ENCODE measurements at regions not wholly inside any gene's neighbourhood (a gene's known extent, or its start where the extent isn't known, plus 50 kb on each side); places are given as distances from the start of the nearest gene placed in this dataset.
"Not testable (repeated sequence)": the region's sequence is repeated elsewhere in the genome, so short reads cannot be mapped to it uniquely, and the experiment has no call there.

DNA sequence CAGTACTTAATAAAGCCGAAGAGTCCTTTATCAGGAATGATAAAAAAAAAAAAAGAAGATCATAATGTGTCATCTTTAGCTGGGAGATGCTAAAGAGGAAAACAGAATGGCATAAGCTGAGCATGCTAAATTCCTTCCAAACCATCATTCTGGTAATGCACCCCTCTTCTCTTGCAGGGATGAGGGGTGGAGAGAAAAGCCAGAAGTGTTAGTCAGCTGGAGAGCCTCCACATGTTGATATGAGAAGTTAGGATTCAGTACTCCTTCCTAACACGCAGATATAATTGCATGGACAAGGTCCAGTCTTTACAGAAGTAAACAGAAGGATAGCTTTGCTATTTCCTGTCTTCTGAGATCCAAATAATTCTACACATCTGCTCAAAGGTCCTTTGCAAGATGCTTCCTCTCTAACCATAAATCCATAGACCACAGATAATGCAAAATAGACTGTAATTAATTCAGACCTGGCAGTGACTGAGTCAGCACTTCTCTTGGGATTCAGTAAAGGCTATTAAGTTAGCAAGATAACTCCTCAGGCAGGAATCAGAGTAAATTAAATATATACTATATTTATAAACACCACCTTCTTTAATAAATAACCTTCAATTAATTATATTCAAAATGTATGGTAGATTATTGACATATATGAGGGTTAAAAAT is 930.0 kb upstream of the KLHL29 start:
- no peak for DNase-seq (ENCODE audit: low read depth in 2 of 2)
- no peak for TF ChIP-seq EZH2 (IDR thresholded peaks at IDR 0.05; ENCODE audit: low read length, missing control alignments)
- TF ChIP-seq, protein P1, sequence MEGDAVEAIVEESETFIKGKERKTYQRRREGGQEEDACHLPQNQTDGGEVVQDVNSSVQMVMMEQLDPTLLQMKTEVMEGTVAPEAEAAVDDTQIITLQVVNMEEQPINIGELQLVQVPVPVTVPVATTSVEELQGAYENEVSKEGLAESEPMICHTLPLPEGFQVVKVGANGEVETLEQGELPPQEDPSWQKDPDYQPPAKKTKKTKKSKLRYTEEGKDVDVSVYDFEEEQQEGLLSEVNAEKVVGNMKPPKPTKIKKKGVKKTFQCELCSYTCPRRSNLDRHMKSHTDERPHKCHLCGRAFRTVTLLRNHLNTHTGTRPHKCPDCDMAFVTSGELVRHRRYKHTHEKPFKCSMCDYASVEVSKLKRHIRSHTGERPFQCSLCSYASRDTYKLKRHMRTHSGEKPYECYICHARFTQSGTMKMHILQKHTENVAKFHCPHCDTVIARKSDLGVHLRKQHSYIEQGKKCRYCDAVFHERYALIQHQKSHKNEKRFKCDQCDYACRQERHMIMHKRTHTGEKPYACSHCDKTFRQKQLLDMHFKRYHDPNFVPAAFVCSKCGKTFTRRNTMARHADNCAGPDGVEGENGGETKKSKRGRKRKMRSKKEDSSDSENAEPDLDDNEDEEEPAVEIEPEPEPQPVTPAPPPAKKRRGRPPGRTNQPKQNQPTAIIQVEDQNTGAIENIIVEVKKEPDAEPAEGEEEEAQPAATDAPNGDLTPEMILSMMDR (conservative IDR thresholded peaks at IDR 0.05 in 1 of 2, IDR thresholded peaks at IDR 0.05 in 1 of 2; ENCODE audit: low read depth in 1 of 2, low read length in 2 of 2), result no peak
- H3K9me3 ChIP-seq (ENCODE audit: control insufficient read depth, insufficient read depth, low read depth, low read length), result no peaks in the 10 kb centered on the region
- H3K36me3 ChIP-seq (ENCODE audit: control insufficient read depth, insufficient read depth, low read length), result no peaks in the 10 kb centered on the region
- H3K4me2 ChIP-seq (ENCODE audit: extremely low read depth, insufficient read depth, low read length), result no peak overlapping the region
- no peak overlapping the region for H3K4me3 ChIP-seq (replicated peaks in 1 of 4; ENCODE audit: control extremely low read depth in 1 of 4, insufficient read depth in 1 of 4, low read depth in 3 of 4, low read length in 4 of 4)
- no peaks in the 10 kb centered on the region for H3K4me1 ChIP-seq (ENCODE audit: control insufficient read depth, extremely low read depth, insufficient read depth, low read length)
- H4K20me1 ChIP-seq (ENCODE audit: control insufficient read depth, extremely low read depth, insufficient read depth, low read length), result no peaks in the 10 kb centered on the region
- H3K9ac ChIP-seq (ENCODE audit: insufficient read depth, low read length), result no peak overlapping the region
- H3K79me2 ChIP-seq (ENCODE audit: control insufficient read depth, insufficient read depth, low read length), result no peaks in the 10 kb centered on the region
- no peaks in the 10 kb centered on the region for H3K27me3 ChIP-seq (ENCODE audit: control insufficient read depth, insufficient read depth, low read length)
- H3K27ac ChIP-seq (ENCODE audit: insufficient read depth, low read length), result no peak overlapping the region
- no peak overlapping the region for H2AFZ ChIP-seq (ENCODE audit: low read length)

DNA sequence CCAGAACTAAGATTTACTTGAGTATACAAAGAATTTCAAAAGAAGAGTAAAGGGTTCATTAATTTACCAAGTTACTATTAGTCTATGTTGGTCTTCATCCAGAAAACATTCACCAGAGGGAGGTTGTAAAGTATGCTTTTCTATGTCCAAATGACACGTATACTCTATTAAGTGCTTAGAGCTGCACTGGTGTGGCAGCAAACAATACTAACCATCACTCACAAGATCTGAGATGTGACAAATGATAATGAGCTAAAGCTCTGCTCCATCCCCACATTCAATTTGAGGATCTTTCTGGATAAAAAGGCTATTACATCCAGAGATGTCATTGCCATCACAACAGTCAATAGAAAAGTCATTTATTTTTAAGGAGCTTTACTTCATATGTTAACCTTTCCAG is 926.5 kb upstream of the KLHL29 start:
- Histone ChIP-seq H3K27me3 (ENCODE audit: control insufficient read depth, insufficient read depth, low read length) (no peaks in the 10 kb centered on the region), H3K79me2 (ENCODE audit: control insufficient read depth, insufficient read depth, low read length) (no peaks in the 10 kb centered on the region), H2AFZ (ENCODE audit: low read length) (no peak overlapping the region), H3K4me1 (ENCODE audit: control insufficient read depth, extremely low read depth, insufficient read depth, low read length) (no peaks in the 10 kb centered on the region), H3K27ac (ENCODE audit: insufficient read depth, low read length) (no peak overlapping the region), H3K36me3 (ENCODE audit: control insufficient read depth, insufficient read depth, low read length) (no peaks in the 10 kb centered on the region), H3K4me3 (replicated peaks in 1 of 4; ENCODE audit: control extremely low read depth in 1 of 4, insufficient read depth in 1 of 4, low read depth in 3 of 4, low read length in 4 of 4) (no peak overlapping the region), H3K9me3 (ENCODE audit: control insufficient read depth, insufficient read depth, low read depth, low read length) (no peaks in the 10 kb centered on the region), H4K20me1 (ENCODE audit: control insufficient read depth, extremely low read depth, insufficient read depth, low read length) (no peaks in the 10 kb centered on the region), H3K4me2 (ENCODE audit: extremely low read depth, insufficient read depth, low read length) (no peak overlapping the region), H3K9ac (ENCODE audit: insufficient read depth, low read length) (no peak overlapping the region)
- TF ChIP-seq EZH2 (IDR thresholded peaks at IDR 0.05; ENCODE audit: low read length, missing control alignments), result no peak
- TF ChIP-seq, protein P1 (conservative IDR thresholded peaks at IDR 0.05 in 1 of 2, IDR thresholded peaks at IDR 0.05 in 1 of 2; ENCODE audit: low read depth in 1 of 2, low read length in 2 of 2), result no peak
- DNase-seq (ENCODE audit: low read depth in 2 of 2), result no peak

DNA sequence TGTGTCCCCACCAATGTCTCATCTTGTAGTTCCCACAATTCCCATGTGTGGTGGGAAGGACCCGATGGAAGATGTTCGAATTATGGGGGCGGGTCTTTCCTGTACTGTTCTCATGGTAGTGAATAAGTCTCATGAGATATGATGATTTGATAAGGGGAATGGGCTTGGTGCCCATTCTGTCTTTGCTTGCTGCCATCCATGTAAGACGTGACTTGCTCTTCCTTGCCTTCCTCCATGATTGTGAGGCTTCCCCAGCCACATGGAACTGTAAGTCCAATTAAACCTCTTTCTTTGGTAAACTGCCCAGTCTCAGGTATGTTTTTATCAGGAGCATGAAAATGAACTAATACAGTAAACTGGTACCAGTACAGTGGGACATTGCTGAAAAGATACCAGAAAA is 909.9 kb upstream of the KLHL29 start:
- H3K4me1 ChIP-seq (ENCODE audit: control insufficient read depth, extremely low read depth, insufficient read depth, low read length); DNase-seq (ENCODE audit: low read depth in 2 of 2); H3K4me3 ChIP-seq (replicated peaks in 1 of 4; ENCODE audit: control extremely low read depth in 1 of 4, insufficient read depth in 1 of 4, low read depth in 3 of 4, low read length in 4 of 4); H3K9me3 ChIP-seq (ENCODE audit: control insufficient read depth, insufficient read depth, low read depth, low read length); H3K27ac ChIP-seq (ENCODE audit: insufficient read depth, low read length); H4K20me1 ChIP-seq (ENCODE audit: control insufficient read depth, extremely low read depth, insufficient read depth, low read length); H3K27me3 ChIP-seq (ENCODE audit: control insufficient read depth, insufficient read depth, low read length); H3K4me2 ChIP-seq (ENCODE audit: extremely low read depth, insufficient read depth, low read length); H2AFZ ChIP-seq (ENCODE audit: low read length); H3K79me2 ChIP-seq (ENCODE audit: control insufficient read depth, insufficient read depth, low read length); H3K9ac ChIP-seq (ENCODE audit: insufficient read depth, low read length); H3K36me3 ChIP-seq (ENCODE audit: control insufficient read depth, insufficient read depth, low read length): not testable (repeated sequence)
